Stomach (tissue), 4 donors: ENCODE measurements at regions not wholly inside any gene's neighbourhood (a gene's known extent, or its start where the extent isn't known, plus 50 kb on each side); places are given as distances from the start of the nearest gene placed in this dataset.

Source experiments
- EP300 ChIP-seq: sonication (generic); formaldehyde crosslinking; IDR thresholded peaks from one replicate; pipeline ENCODE4 v1.6.1; 2017; ENCODE audit warnings: antibody characterized with exemption
- POLR2A ChIP-seq, 4 donors: fragments of 450-650 bp; IDR thresholded peaks; one replicate each; pipeline ENCODE4 v1.6.1; 2016; ENCODE audit warnings: antibody characterized with exemption in 4 of 4, control low read depth in 2 of 4, mild to moderate bottlenecking in 1 of 4, moderate library complexity in 1 of 4
- TF ChIP-seq, protein P1 (sequence below), 7 experiments: fragments of 450-650 bp in 4 of 7; fragments of 200-600 bp in 3 of 7; sonication (generic) in 3 of 7; IDR thresholded peaks; one replicate each; pipeline ENCODE4 v1.5.1; 2016 to 2019; ENCODE audit warnings: antibody characterized with exemption in 7 of 7, control low read depth in 2 of 7, mild to moderate bottlenecking in 1 of 7

DNA sequence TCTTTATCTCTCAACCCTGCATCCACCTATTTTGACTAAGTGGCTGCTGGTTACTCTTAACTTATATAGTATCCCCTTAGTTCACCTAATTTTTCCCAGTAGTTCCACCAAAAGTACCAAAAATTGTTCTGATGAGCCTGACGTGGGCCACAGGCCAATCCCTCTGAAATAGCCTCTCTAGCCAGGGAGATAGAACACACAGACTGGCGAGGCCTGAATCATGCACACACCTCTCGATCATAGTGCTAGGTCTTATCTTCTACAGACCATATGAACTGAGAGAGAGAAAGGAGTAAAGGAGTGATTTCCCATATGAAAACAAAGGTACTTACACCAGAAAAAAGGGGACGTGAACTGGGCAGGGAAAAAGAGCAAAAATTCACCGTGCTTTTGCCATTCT lies 72.5 kb upstream of the ADAMTS9 start:
- no peak for TF ChIP-seq EP300
- TF ChIP-seq, protein P1, sequence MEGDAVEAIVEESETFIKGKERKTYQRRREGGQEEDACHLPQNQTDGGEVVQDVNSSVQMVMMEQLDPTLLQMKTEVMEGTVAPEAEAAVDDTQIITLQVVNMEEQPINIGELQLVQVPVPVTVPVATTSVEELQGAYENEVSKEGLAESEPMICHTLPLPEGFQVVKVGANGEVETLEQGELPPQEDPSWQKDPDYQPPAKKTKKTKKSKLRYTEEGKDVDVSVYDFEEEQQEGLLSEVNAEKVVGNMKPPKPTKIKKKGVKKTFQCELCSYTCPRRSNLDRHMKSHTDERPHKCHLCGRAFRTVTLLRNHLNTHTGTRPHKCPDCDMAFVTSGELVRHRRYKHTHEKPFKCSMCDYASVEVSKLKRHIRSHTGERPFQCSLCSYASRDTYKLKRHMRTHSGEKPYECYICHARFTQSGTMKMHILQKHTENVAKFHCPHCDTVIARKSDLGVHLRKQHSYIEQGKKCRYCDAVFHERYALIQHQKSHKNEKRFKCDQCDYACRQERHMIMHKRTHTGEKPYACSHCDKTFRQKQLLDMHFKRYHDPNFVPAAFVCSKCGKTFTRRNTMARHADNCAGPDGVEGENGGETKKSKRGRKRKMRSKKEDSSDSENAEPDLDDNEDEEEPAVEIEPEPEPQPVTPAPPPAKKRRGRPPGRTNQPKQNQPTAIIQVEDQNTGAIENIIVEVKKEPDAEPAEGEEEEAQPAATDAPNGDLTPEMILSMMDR (IDR thresholded peaks at IDR 0.05) = no peak
- no peak for TF ChIP-seq POLR2A (IDR thresholded peaks at IDR 0.05)
